ENCODE measurements at regions not wholly inside any gene's neighbourhood (a gene's known extent, or its start where the extent isn't known, plus 50 kb on each side); places are given as distances from the start of the nearest gene placed in this dataset.
"Not testable (repeated sequence)": the region's sequence is repeated elsewhere in the genome, so short reads cannot be mapped to it uniquely, and the experiment has no call there.

DNA sequence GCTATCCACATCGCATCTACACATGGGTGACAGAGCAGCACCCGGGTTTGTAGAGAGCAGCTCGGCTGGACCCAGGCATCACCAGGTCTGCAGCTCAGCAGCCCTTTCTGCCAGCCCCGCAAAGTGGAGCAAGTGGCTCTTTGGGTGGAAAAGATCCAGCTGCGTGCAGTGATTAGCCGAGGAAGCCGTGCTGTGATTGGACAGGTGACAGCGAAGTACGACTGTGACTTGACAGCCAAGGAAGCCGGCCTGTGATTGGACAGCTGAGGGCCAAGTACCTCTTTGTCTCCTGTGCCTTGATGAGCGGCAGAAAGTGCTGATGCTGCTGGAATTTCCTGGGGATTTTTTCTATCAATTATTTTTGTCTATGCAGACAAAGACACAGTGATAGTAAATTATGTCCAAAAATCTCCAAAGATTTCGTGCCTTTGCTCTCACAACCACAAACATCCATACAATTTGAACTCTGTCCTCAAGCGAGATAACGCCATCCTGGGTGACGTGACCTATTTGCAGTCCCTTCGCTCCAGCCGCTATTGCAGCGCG, 62.3 kb upstream of the GPR31 start:
- no peak for DNase-seq
- intact Hi-C loops (cut with DNase I; ENCODE audit: low total_unique reads), result no loop called here

DNA sequence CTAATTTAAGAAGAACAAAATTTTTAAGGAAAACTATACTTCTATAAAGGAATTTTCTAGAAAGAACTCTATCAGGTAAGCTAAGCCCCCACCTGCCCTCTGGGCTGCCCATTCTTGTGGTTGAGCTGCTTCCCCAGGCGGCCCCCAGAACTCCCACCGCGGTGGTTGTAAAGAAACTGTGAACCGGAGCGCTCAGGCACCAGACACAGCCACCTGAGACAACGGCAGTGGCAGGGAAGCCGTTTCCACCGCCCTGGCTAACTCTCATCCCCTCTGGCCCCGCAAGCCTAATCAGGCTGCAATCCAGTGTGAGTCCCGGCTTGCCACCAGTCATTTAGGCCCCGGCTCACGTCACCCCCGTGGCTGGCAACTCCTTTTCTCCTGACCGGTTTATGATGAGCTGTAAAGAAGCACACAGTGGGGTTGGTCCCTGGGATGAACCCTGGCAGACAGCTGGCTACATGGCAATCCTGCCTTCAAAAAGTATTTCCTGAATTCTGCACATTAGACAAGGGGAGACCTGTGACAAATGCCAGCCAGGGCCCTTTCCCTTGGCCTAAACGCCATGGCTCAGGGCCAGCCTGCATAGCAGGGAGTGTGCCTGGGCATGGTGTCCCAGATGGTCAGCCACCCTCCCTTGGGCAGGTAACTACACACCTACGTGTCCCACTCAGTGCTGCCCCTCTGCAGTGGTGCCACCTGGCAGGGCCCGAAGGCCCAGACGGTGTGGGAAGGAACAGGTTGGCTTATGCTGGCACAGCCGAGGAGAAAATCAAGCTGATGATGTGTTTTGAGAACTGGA, 63.8 kb upstream of the GPR31 start:
- Histone ChIP-seq H3K4me3 (no peak overlapping the region), H3K36me3 (no peaks in the 10 kb centered on the region), H3K9me3 (no peaks in the 10 kb centered on the region), H3K27ac (no peak overlapping the region), H3K27me3 (peaks cover 0 to 9% of the 10 kb centered on the region in 2 donors), H3K4me1 (no peaks in the 10 kb centered on the region)
- TF ChIP-seq, protein P1, sequence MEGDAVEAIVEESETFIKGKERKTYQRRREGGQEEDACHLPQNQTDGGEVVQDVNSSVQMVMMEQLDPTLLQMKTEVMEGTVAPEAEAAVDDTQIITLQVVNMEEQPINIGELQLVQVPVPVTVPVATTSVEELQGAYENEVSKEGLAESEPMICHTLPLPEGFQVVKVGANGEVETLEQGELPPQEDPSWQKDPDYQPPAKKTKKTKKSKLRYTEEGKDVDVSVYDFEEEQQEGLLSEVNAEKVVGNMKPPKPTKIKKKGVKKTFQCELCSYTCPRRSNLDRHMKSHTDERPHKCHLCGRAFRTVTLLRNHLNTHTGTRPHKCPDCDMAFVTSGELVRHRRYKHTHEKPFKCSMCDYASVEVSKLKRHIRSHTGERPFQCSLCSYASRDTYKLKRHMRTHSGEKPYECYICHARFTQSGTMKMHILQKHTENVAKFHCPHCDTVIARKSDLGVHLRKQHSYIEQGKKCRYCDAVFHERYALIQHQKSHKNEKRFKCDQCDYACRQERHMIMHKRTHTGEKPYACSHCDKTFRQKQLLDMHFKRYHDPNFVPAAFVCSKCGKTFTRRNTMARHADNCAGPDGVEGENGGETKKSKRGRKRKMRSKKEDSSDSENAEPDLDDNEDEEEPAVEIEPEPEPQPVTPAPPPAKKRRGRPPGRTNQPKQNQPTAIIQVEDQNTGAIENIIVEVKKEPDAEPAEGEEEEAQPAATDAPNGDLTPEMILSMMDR (IDR thresholded peaks at IDR 0.05), result no peak
- intact Hi-C loops (cut with DNase I; ENCODE audit: low total_unique reads), result no loop called here
- no peak for DNase-seq

More for the DNA sequence above, 62.3 kb upstream of the GPR31 start:
- H3K27ac ChIP-seq, result no peak overlapping the region
- H3K4me1 ChIP-seq, result no peaks in the 10 kb centered on the region
- H3K9me3 ChIP-seq, result no peaks in the 10 kb centered on the region
- TF ChIP-seq, protein P1 (IDR thresholded peaks at IDR 0.05), result no peak
- no peak overlapping the region for H3K4me3 ChIP-seq
- H3K36me3 ChIP-seq, result no peaks in the 10 kb centered on the region
- H3K27me3 ChIP-seq, result peaks cover 0 to 9% of the 10 kb centered on the region in 2 donors

DNA sequence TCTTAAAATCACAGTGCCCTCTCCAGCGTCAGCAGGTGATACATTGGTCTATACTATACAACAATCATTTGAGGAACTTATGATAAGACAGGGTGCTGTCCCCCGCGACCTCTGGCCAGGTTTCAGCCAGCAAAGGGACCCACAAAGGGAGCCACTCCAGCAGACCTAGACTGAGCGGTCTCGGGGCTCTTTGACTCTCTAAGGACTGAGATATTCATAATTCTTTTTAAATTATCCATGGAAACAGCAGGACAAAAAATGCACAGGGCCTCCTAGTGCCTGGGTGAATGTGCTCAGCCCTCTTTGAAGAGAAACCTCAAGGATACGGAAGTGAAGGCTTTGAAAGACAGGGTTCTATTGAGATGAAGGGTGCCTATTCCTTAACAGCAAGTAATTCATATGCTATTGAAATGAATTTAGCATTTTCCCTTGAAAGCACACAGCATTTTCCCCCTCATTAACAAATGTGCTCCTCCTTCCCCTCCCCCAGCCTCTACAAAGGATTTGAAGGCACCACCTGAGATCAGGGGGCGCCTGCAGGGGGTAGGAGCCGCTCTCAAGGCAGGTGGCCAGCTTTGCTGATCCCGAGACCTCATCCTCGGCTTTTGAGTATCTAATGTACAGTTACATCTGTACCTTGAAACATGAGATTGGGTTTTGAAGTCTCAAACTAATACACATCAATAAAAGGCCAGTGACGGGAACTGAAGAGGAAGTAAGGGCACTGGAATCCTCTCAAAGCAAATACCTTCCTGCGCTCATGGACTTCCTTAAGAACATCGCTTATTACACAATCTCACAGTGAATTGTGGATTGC, 65.3 kb upstream of the UNC93A start:
- H3K27ac ChIP-seq; intact Hi-C loops (cut with DNase I; ENCODE audit: low total_unique reads); H3K36me3 ChIP-seq: not testable (repeated sequence)

DNA sequence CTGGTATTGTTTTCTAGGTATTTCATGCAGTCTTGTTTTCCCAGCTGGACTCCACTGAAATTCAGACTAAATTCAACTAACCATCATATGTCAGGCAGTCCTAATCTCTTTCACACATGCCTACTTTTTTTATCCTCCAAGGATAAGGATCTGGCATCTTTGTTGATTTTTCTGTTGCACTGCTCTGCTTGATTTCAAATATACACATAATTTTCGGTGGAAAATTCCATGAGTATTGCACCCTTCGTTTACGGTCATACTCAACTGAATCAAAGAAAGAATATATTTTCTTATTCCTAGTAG, 64.8 kb upstream of the UNC93A start:
- intact Hi-C loops (cut with DNase I; ENCODE audit: low total_unique reads), result no loop called here
- Histone ChIP-seq H3K36me3 (no peaks in the 10 kb centered on the region), H3K4me1 (no peaks in the 10 kb centered on the region), H3K27ac (no peak overlapping the region), H3K4me3 (no peak overlapping the region), H3K27me3 (peaks cover 0 to 11% of the 10 kb centered on the region in 2 donors), H3K9me3 (no peaks in the 10 kb centered on the region)
- TF ChIP-seq, protein P1 (IDR thresholded peaks at IDR 0.05), result no peak
- DNase-seq, result no peak

More for the DNA sequence above, 65.3 kb upstream of the UNC93A start:
- peak in 1 of 2 donors; percentile 10 for DNase-seq
- H3K4me3 ChIP-seq, H3K4me1 ChIP-seq, H3K9me3 ChIP-seq: not testable (repeated sequence)
- H3K27me3 ChIP-seq, result peaks cover 0 to 11% of the 10 kb centered on the region in 2 donors

DNA sequence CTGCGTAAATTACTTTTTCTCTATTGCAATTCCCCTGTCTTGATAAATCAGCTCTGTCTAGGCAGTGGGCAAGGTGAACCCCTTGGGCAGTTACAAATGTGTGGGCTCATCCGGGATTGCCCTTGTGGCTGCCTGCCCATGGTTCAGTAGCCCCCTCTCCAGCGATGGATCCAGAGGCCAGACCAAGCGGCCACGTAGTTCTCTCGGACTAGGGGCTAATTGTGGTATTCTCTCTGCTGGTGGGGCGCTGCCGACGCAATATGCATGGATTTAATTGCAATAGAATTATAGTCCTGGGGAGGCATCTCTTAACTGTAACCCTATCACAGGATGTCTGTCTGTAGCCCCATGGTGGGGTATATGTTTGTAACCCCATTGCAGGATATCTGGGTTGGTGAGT, 64.3 kb upstream of the UNC93A start:
- H3K9me3 ChIP-seq, result no peaks in the 10 kb centered on the region
- no peak overlapping the region for H3K27ac ChIP-seq
- no peaks in the 10 kb centered on the region for H3K36me3 ChIP-seq
- TF ChIP-seq, protein P1 (IDR thresholded peaks at IDR 0.05), result no peak
- no peak for DNase-seq
- H3K27me3 ChIP-seq, result peaks cover 0 to 11% of the 10 kb centered on the region in 2 donors
- intact Hi-C loops (cut with DNase I; ENCODE audit: low total_unique reads), result no loop called here
- H3K4me3 ChIP-seq, result no peak overlapping the region
- H3K4me1 ChIP-seq, result no peaks in the 10 kb centered on the region

DNA sequence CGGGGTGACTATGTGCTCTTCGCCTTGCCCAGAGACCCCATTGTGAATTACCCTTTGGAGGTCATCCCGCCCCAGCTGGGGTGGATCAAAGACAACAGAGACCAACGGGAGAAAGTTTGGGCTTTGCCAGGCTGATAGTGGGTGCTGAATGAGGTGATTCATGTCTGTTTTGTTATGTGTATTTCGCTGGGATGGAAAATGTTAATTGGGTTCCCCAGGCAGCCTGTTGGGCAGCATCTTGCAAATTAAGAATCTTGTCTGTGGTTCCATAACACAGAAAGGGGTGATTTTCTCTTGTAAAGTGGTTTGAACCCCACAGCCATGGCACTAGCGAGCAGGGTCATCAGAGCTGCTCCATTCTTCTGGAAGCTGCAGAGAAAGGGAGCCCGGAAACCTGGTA, 63.1 kb upstream of the UNC93A start:
- intact Hi-C loops (cut with DNase I; ENCODE audit: low total_unique reads), result no loop called here
- peaks cover 0 to 17% of the 10 kb centered on the region in 2 donors for H3K27me3 ChIP-seq
- TF ChIP-seq, protein P1 (IDR thresholded peaks at IDR 0.05), result no peak

More for the DNA sequence above, 63.1 kb upstream of the UNC93A start:
- no peaks in the 10 kb centered on the region for H3K36me3 ChIP-seq
- no peaks in the 10 kb centered on the region for H3K4me1 ChIP-seq
- no peaks in the 10 kb centered on the region for H3K9me3 ChIP-seq
- H3K4me3 ChIP-seq, result no peak overlapping the region
- DNase-seq, result no peak
- H3K27ac ChIP-seq, result no peak overlapping the region

Data from tibial artery (tissue), 4 donors.